Hematopoietic multipotent progenitor cell treated with erythropoietin and hydrocortisone succinate and interleukin-3 and kit ligand, for 6 days (in vitro differentiated cells): ENCODE measurements at regions not wholly inside any gene's neighbourhood (a gene's known extent, or its start where the extent isn't known, plus 50 kb on each side); places are given as distances from the start of the nearest gene placed in this dataset.

Experiments used
- DNase-seq: peaks from one replicate; pipeline ENCODE4 v3.0.0-alpha.2; 2015

DNA sequence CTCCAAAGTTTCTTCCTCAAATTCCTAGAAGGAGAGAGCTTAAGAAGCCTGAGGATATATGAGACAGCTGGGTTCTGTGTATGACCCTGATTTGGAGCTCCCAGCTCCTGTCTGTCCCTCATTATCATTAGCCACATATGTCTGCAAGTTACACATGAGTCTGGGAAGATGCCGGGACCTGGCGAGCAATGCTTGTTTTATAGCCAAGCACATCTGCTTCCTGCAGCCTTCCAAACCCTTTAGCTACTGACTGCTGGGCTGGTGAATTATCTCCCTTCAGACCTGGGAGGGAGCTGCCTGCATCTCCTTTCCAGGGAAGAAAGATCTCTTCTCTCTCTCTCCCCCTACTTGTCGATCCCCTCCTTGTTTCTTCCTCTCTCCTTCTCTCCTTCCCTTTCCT, 556.7 kb upstream of the BOD1L1 start:
- peak; percentile 4 for DNase-seq

DNA sequence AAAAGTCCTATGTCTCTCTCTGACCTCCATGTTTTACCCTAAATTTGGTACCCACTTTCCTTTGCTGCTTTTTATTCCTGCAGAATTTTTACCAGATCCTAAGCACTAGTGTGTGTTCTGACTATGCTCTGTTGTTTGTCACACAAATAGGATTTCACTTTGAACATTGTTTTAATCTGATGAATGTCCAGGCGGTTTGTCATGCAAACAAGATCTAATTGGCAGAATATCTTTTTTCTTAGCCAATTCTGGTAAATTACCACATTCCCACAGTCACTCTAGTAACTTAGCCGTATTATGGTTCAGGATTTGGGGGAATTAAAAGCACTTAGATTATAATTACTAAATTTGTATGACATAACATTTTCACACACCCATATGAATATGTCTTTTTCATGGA, 557.2 kb upstream of the BOD1L1 start:
- DNase-seq: no peak

DNA sequence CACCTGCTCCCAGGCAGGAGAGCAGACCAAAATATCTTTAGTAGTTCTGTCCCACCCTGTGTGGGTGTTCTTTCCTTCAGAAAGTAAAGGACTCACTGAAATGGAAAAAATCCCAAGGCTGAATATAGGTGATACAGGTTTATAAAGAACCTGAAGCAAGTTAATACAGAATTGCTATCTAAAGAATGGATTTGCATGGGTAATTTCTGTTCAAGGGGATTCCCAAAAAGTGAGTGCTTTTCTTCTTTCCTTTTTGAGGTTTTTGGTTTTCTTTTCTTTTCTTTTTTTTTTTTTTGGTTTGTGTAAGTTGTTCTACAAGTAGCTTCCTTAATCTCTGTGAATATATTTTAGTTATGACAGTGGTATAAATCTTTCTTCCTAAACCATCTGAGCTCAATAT, 560.7 kb upstream of the BOD1L1 start:
- no peak for DNase-seq

DNA sequence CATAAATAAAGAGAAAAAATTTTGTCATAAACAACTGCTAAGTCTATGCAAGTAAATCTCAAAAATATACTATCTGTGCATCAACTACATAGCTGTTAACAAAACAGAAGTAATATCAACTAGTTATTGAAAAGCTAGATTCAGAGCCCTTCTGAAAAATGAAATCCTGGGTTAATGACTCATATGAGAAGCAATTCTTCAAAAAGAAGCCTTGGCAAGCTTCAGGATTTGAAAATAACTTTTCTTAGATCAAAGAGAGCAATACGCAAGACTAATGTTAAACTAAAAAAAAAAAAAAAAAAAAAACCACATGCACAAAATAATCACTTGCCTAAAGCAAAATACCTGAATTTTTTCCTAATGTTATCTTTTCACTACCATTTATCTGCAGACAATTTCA, 566.1 kb upstream of the BOD1L1 start:
- DNase-seq: no peak

DNA sequence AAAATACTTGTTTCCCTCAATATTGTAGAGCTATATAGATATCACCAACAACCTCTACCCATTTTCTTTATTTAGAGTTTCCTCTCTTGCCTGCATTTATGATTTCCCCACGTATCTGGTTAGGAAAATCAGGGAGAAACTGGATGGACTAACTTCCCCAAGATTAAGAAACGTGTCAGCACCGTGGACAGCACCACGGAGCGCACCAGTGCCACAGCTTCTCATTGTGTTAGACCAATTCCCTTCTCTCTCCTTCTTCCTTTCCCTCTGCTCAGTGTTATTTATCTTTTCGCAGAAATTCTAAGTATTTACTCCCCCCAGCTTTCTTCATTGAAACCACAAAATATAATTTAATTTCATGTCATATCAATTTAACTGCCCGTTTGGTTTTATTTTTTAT, 568.6 kb upstream of the BOD1L1 start:
- peak; percentile 62 for DNase-seq

DNA sequence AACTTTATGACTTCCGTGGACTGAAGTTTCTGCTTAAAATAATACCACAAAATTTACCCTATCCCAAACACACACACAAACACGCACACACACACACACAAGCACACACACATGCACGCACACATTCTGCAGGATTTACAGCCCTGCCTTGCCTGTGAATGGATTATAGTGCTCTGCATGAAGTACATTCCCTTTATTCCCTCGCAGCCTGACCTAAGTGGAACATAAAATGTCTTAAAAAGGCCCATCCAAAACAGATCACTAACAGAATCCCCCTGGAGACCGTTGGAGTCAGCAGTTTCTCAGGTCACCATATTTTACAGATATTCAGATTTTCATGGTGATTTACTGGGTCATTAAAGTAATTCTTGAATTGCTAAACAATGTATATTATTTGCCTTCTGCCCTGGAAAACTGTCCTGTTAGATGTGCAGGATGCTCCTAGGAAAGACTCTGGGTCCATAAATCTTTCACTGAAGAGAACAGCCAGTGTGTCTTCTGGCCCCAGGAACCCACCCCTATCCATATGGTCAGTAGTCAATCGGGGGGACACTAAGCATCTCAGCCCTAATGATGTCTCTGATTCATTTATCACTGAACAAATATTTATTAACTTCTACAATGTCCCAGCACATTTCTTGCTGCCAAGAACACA, 587.7 kb upstream of the BOD1L1 start:
- DNase-seq: no peak

DNA sequence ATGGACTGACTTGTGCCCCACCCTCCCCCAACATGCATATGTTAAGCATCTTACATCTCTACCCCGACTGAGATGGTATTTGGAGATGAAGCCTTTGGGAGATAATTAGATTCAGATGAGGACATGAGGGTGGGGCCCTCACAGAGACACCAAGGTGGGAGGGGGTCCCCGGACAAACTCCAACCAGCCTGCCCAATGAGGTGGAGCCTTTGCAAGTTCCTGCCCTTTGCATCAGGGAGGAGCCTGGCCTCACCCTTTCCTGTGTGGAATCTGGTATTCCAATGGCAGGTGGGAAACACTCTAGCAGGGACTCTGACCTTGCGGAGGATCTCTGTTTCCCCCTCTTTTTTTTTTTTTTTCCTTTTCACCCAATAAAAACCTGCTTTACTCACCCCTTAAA, 589.9 kb upstream of the BOD1L1 start:
- no peak for DNase-seq

DNA sequence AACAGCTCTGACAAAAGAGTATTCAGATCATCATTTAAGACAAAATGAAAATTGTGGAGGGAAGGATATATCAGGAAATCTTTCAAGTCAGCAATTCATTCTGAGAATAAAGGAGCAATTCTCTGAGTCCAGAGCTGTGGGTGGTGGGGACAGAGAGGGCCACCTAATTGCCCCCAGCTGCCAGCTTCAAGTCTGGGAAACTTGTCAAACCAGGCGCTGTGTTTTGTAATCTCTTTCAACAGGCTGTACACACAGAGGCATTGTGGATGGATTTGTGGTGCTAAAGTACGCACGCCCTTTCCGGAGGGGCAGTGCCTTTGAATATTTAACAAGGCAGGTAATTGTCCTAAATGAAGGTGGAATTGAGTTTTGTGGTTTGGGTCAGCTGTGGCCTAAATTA, 591.1 kb upstream of the BOD1L1 start:
- DNase-seq: no peak

DNA sequence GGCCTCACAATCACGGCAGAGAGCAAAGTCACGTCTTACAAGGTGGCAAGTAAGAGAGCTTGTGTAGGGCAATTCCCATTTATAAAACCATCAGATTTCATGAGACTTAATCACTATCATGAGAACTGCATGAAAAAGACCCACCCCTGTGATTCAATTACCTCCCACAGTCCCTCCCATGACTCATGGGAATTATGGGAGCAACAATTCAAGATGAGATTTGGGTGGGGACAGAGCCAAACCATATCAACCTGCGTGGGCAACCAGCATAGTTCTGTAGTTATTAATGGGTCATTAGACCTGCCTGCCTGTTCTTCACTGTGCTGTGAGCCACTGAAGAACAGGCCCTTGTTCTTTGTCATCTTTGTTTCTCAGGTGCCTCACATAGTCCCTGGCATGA, 593.7 kb upstream of the BOD1L1 start:
- DNase-seq: no peak

DNA sequence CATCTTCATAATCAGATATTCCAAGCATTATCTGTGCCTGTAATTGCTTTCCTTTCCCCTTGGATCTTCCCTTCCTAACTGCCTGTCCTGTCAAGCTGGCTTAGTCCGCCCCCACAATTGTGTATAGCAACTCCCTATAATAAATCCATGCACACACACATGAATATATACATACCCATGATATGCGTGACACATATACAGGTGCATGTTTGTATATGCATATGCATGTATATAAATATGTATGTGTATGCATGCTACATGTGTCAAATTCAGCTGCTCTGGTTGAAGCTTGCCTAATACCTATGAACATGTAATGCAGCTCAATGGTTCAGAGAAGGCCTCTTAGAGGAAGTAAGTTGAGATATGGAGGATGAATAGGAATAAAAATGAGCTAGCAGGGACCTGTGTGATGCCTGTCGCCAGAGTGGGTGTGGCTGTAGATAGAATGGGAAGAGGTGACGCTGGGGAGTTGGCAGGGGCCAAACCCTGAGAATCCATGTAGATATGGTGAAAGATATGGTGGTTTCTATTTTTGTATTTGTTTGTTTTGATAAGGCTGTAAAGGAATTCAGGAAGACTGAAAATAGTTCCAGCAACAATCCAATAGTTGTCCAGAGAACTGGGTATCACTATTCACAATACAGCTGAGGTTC, 595.0 kb upstream of the BOD1L1 start:
- no peak for DNase-seq

DNA sequence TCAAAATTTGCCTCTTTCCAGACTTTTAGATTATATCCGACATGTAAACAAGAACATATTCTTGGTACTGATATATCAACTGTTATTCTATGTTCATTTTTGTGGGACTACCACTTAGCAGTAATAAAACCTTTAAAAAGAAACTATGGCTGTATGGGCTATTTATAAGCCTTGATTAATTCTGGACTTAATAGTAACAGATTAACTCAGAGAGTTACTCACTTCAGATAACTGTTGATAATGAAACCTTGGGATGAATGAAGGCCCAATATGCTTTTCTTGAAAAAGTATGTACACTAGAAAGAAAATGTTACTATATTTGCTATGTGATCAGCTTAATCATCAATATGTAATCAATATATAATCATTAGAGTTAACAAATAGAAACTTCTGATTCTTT, 595.9 kb upstream of the BOD1L1 start:
- DNase-seq: no peak

DNA sequence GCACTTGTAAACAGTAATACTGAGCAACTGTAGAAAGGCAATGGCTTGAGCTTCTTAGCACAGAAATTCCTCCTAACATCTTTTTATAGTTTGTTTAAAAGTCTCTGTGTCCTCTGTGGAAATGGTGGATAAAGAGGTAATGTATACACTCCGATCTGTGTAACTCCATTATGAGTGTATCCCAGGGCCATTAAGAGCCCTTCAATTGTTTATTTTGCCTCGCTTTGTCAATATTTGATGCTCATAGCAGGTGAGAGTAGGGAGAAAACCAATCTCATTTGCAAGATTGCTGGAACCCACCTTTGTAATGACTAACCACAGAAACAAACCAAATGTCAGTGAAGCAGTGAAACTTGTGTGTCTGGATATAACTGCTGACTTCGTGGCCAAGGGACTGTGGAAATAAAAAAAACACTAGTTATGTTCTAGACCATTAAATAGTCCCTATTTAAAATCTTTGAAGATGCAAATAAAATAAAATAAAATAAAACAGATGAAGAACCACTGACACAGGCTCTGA, 598.2 kb upstream of the BOD1L1 start:
- no peak for DNase-seq

DNA sequence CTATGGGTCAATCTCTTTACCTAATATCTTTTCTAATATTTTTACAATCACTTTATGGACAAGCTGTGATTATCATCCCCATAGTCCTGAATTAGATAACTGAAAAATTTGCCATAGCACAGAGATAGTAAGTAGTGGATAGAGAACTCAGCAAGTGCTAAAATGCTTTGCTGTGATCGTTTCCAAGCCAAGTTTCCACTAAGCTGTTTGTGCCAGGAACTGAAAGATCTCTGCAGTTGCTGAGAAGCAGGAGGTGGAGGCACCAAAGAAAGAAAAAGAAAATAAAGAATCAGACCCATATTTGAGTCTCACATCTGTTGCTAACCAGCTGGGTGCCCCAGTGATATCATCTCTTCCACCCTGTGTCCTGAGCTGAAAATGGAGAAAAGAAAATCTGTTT, 605.6 kb upstream of the BOD1L1 start:
- no peak for DNase-seq

DNA sequence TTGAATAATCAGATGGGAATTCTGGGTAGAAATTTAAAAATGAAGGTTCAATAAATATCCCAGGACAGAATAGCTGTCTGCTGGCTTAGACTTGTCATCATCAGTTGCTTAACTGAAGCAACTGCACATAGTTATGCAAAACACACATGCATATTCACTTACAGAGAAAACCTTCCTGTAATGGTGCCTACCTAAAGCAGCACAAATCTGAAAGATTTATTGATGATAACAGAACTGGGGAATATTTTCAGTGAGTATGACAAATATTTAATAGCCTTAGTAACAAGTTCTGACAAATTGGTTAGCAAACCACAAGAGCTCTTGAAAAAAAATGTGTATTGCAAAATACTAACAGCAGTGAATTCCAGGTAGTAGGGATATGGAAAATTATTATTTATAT, 606.8 kb upstream of the BOD1L1 start:
- DNase-seq: no peak

DNA sequence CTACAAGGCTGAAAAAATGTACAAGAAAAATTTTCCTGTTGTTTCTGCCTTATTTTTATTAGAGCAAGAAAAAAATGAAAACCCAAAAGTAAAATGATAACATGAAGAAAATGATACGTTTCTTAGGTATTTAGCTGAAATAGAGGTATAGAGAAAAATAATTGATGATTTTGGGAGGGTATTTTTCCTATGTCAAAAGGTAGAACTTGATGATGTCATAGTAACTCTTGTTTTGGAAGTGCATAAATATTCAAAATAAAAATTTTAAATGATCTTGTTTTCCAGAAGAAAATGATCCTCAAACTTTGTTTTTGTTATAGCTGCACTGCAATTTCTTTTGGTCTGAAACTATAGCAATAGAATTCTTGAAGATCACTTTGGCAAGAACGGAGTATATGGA, 608.8 kb upstream of the BOD1L1 start:
- no peak for DNase-seq

DNA sequence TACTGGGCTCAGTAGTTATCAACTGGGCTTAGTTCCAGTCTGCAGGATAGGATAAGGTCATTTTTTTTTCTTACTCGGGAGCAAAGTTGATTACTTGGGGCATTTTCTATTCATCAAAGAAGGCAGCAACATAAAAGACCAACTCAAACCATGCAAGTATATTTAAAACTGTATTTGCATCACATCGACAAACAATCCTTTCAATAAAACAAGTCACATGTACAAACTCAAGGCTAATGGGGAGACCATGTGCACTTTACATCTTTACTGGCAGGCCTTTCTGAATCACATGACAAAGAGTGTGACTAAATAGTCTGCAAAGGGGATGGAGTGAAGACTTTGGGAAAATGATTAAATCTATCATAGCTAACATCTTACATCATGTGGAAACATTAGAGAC, 610.4 kb upstream of the BOD1L1 start:
- DNase-seq: no peak

DNA sequence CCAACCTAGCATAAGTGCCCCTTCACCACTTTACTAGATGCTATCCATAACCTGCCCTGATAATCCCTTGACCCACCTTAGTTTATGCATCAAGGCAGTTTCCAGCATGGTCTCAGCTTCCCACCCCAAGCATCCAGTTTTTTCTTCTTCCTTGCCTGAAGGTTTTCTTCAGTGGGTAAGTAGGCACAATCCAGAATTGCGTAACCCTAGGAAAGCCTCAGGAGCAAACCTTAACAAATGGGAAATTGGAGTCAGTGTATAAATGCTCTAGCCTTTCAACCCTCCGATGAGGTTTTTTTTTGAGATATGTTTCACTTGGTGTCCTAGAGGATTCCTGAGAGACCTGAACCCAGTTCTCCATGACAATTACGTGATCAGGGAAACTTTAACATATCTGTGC, 614.0 kb upstream of the BOD1L1 start:
- no peak for DNase-seq

DNA sequence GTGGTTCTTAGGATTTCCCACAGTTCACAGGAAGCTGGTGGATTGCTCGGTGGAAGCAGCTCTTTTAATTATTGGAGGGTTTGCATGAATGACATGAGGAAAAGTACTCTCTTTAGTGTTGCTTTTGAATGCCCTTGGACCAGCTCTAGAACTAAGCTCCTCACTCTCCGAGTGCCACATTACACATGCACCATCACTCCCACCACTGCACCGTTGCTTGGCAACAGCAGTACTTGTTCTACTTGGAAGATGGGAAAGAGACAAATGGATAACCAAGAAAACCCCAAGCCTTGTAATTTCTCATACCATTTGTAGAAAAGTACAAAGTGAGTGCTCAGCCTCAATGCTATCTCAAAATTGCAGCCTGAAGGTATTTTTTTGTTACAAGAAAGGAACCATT, 620.2 kb upstream of the BOD1L1 start:
- DNase-seq: no peak

DNA sequence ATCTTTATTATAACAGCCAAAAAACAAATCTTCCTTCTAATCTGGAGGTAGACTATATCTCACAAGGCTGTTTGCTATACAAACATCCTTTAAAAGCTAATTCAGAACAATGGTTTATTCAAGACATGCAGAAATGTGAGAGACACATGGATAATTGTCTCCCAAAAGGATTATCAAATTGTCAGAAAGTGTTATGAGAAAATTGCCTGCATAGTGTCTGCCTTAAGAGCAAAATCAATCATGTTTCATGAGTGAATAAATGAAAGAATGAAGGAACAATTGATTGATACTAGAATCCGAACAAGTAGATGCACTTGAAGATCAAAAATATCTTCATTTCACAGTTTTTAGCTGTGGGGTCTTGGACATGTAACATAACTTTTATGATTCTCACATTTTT, 621.7 kb upstream of the BOD1L1 start:
- no peak for DNase-seq

DNA sequence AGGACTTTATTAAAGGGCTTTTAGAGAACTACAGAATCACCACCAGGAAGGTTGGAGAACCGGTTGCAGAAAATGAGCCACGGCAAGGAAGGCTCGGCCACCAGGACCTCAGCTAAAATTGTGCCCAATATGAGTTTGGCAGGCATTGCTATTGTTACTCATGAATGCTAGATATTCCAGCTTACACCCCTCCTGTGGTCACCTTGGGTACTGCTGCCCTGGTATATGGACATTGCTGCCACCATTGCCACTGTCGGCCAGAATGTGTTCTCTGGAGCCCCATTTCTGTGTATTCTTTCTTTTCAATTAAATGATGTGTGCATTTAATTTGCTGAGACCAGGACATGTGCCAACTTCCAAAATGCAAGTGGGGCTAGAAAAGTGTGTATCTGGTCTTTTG, 626.7 kb upstream of the BOD1L1 start:
- peak; percentile 63 for DNase-seq

DNA sequence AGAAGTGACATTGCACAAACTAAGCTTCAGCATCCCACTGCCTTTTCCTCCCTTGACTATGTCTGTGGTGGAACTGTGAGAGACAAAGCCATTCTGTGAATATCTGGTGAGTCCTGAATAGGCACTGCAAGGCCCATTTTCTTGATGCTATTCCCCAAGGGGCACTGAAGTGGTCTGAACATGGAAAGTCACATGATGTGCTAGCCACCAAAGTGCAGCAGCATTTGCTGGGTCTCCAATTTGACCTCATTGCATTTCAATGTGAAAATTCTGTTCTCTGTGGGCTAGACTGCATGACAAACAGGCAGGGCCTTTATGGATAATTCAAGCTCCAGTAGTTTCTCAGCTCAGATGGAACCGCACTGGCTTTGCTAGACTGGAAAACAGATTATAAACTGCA, 627.4 kb upstream of the BOD1L1 start:
- no peak for DNase-seq

DNA sequence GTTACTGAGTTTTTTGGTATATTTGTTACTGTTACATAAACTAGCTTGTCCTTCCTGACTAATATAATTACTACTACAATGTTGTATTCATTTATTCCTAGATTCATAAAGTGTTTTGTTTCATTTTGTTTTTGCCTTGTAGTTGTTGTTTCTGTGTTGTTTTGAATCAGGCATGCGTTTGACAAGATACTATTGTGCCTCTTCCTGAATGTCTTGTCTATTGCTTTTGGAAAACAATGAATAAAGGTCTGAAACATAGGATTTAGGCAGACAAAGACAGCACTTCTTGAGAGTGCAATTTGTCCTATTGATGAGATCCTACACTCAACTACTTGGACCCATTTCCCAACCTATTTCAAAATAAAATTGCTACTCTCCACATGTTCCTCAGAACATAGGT, 630.4 kb upstream of the BOD1L1 start:
- DNase-seq: no peak

DNA sequence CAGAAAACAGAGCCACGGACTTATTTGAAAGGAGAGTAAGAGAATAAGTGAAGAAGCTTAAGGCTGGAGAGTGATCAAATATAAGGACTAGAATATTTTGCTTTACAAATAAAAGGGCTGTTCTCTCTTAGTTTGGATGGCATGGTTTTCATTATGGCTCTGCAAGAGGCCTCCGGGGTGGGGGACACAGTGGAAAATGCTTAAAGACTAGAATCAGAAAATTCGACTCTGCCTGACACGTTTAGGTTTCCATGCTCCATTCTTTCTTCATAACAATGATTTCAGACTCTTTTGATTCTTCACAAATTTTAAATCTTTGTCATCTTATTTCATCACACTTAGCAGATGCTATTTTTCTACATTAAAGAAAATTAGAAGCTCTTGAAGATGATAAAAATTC, 632.4 kb upstream of the BOD1L1 start:
- no peak for DNase-seq

DNA sequence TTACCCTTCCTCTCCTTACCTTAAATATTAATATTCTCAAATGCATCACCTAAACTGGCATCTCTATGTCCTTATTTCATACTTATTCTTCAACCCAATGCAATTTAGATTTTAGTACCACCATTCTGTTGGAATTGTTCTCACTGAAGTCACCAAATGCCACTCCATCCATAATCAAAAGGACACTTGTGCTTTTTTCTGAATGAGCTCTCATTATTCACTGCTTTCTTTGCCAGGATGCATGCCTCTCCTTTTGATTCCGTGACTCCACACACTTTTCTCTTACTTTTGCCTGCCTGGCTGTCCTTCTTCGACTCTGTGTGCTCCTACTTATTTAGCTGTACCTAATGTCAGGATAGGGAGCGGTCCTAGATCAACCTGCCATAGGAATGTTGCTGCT, 633.1 kb upstream of the BOD1L1 start:
- DNase-seq: no peak

DNA sequence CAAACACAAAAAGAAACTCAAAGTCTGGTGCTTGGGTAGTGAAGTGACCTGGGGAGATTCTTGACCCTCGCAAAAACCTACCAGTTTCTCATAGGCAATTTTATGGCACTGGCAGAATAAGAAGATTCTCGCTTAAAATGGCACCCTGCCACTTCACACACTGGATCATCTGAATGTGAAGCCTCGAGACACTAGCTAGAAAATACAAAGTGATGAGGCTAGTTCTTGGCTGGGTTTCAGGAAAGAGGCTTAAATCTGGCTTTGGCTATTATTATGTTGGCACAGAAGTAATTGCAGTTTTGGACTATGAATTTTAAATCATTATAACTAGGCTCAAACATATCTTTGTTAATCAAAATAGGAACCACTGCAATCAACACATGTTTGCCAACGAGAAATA, 634.7 kb upstream of the BOD1L1 start:
- no peak for DNase-seq
